GOT3 (cell line): ENCODE measurements at regions not wholly inside any gene's neighbourhood (a gene's known extent, or its start where the extent isn't known, plus 50 kb on each side); places are given as distances from the start of the nearest gene placed in this dataset.

Source experiments
- DNase-seq: peaks from one replicate; lab custom pipeline; 2025; ENCODE audit warnings: mixed read lengths; lab: John Stamatoyannopoulos, UW

GRCh38 chr17:68812876-68813584, 142.2 kb downstream of the ABCA8 start:
- no peak for DNase-seq

DNA sequence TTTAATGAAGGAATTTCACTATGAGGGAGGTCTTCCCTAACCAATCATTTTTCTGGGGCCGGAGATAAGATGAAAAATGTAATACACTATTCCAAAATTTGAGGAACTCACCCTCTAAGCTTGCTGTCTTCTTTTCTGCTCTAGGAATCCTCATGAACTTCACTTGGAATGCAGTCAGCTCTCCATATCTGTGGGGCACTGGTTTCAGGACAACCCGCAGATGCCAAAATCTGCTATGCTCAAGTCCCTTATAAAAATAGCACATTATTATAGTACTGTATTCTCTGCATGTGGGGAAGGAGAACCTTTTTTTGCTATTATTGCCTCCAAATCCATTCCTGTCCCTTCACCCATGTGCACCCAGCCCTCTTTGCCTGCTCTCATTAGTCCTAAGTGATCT, 146.0 kb downstream of the ABCA8 start:
- DNase-seq, result no peak

- DNase-seq, result no peak
These were observed 147.0 kb downstream of the ABCA8 start for GRCh38 chr17:68807998-68808772.

DNA sequence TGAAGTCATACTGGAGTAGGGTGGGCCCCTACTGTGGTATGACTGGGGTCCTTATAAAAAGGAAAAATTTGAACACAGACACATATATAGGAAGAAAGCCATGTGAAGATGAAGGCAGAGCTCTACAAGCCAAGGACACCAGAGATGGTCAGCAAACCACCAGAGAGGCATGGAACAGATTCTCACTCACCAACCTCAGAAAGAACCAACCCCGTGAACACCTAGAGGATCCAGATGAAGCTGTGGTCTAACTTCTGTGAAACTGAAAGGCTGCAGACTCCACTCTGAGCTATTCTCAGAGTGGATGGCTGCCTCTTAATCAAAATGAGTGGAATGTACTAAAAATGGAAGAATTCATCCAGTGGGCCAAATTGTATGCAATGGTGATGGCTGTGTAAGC, 149.6 kb downstream of the ABCA8 start:
- no peak for DNase-seq

DNA sequence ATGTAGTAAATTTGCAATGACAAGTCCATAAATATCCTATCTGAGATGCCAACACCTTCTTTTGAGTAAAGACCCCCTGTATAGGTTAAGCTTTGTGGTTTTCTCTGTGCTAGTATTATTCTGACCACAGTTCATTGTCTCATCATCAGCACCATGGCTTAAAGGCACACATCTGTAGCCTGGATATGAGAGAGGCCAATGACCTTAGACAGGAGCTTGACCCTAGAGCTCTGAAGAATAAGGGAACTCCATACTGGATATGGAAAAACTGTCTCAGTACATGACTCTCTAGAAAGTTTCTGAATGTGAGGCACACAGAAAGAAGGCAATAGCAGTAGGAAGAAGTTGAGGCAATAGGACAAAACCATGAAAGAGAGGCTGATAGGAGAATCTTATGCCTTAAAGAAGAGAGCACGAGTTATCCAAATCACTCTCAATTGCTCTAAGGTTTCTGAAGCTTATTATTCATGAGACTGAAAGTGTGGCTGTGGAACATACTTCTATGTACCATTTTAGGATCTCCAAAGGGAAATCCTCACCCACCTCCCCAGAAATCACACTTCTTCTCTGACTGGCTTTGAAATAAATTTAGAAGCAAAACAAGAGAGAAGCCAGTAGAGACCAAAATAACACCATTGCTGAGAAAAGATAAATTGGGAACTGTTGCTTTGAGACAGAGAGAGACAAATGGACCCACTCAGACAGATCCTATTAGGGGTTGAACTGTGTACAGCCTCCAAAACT, 150.2 kb downstream of the ABCA8 start:
- DNase-seq, result no peak

DNA sequence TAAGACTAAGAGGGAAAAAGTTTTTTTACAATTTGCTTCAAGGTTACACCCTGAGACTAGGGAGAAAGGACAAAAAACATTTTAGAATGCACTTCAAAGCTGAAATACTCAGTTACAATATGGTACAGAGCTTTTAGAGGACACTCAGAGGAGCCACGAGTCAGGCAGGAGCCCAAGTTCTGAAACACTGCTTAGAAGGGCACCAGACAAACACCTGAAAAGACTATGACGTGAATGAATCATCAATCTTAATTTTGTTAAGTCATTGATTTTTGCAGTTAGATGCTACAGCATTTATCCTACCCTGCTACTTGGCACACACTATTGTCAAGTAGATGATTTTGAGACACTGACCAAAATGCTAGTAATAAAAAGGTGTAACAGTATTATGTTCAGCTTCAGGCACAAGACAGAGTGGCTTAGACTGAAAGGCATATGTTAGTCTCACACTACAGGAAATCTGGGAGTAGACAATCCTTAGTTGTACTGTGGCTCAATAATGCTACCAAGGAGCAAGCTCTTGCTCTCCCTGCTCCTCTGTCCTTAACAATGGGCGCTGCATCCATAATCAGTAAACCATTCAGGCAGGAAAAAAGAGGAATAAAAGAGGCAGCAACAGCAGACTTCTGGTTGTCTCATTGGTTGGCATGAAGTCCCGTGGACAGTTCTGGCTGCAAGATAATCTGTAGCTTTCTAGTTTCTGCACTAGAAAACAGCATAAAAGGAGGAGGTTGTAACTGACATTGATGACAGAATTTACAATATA, 151.8 kb downstream of the ABCA8 start:
- DNase-seq, result no peak

- no peak for DNase-seq
These were observed 153.6 kb downstream of the ABCA8 start for GRCh38 chr17:68801335-68802247.

DNA sequence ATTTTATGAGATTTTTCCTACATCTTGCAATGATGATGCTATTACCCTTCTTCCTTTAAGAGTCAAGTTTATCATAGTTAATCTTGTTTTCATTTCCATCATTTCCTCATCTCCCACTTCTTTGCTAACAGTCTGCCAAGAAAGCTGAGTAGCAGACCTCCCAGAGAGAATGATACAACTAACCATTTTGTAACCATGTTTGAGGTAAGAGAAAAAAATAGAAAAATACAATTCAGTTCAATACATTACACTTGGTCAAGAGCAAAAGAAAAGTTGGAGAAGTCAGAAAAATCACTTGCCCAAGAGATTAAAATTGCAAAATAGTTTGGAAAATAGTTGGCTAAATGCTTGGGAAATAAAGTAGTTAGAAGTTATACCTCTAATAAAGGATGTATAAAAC, 154.4 kb downstream of the ABCA8 start:
- DNase-seq, result no peak

GRCh38 chr17:68794636-68795434, 160.4 kb downstream of the ABCA8 start:
- no peak for DNase-seq

- DNase-seq, result no peak
These were observed 162.3 kb downstream of the ABCA8 start for GRCh38 chr17:68792873-68793272.

DNA sequence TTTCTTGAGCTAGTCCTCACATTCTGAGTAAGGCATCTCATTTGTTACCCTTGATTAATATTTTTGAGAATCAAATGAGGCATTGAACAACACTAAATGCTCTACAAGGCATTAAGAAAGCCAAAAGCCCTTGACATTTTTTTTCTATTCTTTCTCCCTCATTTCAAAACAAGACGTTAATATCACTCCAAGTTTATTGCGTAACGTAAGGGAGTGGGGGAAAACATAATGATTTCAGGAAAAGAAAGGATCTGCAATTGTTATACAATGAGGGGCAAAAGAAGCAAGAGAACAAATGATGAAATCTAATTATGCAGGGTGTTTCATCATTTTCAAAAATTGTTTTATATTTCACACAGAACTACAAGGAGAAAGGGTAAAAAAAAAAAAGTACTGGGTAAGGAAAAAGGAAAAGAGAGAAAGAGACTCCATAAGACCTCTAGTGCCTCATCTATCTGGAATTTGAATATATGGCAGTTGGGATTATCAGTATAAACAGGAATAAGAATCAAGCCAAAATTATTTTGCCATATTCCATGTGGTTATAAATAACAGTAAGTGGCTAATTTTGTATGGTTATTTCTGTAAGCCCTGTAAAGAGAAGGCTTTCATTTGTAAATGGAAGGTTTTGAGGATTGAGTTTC, 163.0 kb downstream of the ABCA8 start:
- no peak for DNase-seq

DNA sequence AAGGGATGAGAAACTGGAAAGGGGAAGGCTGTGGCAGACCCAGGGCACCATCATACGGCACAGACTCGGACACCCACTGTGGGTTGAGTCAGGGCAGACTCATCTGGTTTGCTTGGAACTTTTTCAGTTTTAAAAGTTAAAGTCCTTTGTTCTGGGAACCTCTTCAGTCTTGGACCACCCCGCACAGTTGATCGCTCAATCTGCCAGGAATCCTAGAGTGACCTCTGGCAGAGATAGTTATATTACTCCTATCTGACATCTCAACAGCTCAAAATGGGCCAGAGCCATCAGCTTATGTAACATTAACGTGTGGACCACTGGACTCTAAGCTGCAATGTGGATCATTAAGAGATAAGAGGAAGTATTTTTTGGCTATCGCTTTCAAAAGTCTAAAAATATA, 164.3 kb downstream of the ABCA8 start:
- no peak for DNase-seq

DNA sequence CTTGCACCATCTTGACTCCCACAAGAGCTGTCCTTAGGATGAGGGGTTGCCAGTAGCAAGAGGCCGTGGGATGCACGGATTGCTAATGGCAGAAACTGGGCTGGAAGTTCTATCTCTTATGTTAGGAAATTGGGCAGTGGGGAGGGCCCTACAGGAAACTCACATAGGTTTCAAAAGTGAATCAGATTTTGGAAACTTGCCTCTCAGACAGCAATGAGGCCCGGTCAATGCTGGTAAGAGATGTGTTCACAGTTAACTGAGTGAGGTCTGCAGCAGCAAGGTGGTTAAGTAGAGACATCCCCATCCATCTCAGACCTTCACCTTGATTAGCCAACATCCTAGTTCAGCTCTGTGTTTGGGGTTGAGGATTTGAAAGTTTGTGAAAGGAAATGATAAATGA, 164.7 kb downstream of the ABCA8 start:
- DNase-seq, result no peak

DNA sequence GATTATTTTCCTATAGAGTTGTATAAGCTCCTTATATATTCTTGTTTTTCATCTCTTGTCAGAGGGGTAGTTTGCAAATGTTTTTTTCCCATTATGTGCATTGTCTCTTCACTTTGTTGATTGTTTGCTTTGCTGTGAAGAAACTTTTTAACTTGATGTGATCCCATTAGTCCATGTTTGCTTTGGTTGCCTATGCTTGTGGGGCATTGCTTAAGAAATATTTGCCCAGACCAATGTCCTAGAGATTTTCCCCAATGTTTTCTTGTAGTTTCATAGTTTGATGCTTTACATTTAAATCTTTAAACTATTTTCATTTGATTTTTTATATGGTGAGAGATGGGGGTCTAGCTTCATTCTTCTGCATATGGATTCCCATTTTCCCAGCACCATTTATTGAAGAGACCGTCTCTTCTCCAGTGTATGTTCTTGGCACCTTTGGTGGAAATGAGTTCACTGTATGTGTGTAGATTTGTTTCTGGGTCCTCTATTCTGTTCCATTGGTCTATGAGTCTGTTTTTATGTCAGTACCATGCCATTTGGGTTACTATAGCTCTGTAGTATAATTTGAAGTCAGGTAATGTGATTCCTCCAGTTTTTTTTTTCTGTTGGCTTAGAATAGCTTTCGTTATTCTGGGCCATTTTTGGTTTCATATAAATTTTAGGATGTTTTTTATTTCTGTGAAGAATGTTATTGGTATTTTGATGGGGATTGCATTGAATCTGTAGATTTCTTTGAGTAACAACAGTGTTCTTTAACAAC, 165.8 kb downstream of the ABCA8 start:
- no peak for DNase-seq

DNA sequence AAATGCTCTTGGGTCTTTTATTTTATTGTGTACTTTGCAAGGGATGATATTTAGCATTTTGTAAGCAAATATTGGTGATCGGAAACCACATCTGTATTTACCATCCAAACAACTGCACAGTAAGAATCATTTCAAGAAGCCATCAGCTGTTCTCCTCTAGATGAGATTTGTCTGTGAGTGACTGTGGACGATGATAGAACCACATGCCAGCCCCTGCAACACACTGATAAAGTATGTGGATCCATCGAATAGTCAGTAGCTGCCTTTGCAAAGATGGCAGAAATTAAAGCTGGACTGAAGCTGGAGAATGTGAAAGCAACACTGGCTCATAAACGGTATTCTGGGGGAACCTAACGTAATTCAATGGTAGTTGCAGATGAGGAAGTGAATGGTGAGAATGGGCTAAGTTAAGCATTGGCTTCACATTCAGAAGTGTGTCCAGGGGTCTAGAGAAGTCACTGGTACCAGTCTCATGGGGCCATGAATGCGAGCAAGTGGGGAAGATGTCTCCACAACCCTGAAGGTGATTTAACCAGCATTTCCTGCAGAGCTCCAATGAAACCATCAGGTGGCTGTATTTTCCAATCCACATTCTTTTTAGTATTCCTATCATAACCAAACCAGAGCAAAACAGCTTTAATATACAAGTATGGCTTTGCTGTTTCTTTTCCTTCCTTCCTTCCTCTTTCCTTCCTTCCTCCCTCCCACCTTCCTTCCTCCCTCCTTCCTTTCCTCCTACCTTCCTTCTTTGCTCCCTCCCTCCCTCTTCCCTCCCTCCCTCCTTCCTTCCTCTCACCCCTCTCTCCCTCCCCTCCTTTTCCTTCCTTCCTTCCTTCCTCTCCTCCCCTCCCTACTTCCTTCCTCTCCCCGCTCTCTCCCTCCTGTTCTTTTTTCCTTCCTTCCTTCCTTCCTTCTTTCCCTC, 169.4 kb downstream of the ABCA8 start:
- no peak for DNase-seq

- no peak for DNase-seq
These were observed 170.8 kb downstream of the ABCA8 start for GRCh38 chr17:68784431-68784830.

DNA sequence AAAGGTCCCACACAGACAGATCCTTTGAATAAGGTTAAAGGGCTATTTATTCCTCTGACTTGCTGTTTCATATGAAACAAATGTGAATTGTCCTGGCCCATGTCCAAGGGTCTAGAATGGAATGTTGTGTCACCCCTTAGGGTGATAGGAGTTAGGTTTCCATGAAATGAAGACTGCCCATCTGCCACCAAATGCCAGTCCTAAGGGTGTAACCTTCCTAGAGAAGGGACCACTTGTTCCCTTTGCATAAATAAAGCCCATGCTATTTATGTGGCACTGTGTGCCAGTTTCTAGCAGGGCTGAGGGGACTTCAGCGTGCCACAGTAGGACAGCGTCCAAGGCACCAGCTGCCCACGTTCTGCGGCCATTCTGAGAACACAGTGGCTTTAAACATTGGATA, 171.3 kb downstream of the ABCA8 start:
- DNase-seq, result no peak

GRCh38 chr17:68782789-68783188, 172.4 kb downstream of the ABCA8 start:
- no peak for DNase-seq
